CD14-positive monocyte (primary cell): ENCODE measurements at regions not wholly inside any gene's neighbourhood (a gene's known extent, or its start where the extent isn't known, plus 50 kb on each side); places are given as distances from the start of the nearest gene placed in this dataset.

Experiments
- DNase-seq, 3 donors: peaks; one replicate each; pipeline ENCODE4 v3.0.0-alpha.2; 2011 to 2022
- H2AFZ ChIP-seq: 2 replicates; pipeline ENCODE4 v1.6.0; 2012; ENCODE audit warnings: mild to moderate bottlenecking, low read depth, low read length, inconsistent platforms; ENCODE audit not compliant: insufficient read depth, poor library complexity, severe bottlenecking
- H3K27ac ChIP-seq, 2 donors: 1 replicate in 1 of 2; 2 replicates in 1 of 2; pipeline ENCODE4 v1.5.1; 2012 to 2013; ENCODE audit warnings: low read length in 2 of 2, control low read depth in 1 of 2, inconsistent platforms in 1 of 2, low read depth in 1 of 2, mild to moderate bottlenecking in 1 of 2
- H3K27me3 ChIP-seq, 2 donors: one replicate each; pipeline versions ENCODE4 v1.6.0 to v1.6.1; 2011 to 2013; ENCODE audit warnings: low read length in 2 of 2; ENCODE audit not compliant: control insufficient read depth in 2 of 2, insufficient read depth in 2 of 2
- H3K36me3 ChIP-seq, 2 donors: replicated peaks in 1 of 2; 1 replicate in 1 of 2; 2 replicates in 1 of 2; pipeline versions ENCODE4 v1.5.1 to v1.6.1; 2012 to 2013; ENCODE audit warnings: low read length in 2 of 2, control low read depth in 1 of 2, inconsistent platforms in 1 of 2, mild to moderate bottlenecking in 1 of 2; ENCODE audit not compliant: insufficient read depth in 2 of 2, control insufficient read depth in 1 of 2
- H3K4me1 ChIP-seq, 2 donors: 1 replicate in 1 of 2; 2 replicates in 1 of 2; pipeline versions ENCODE4 v1.5.1 to v1.6.1; 2012 to 2013; ENCODE audit warnings: low read length in 2 of 2, control low read depth in 1 of 2, inconsistent platforms in 1 of 2, mild to moderate bottlenecking in 1 of 2, moderate library complexity in 1 of 2; ENCODE audit not compliant: insufficient read depth in 2 of 2, control insufficient read depth in 1 of 2
- H3K4me2 ChIP-seq: replicated peaks from 2 replicates; pipeline ENCODE3; 2012; ENCODE audit warnings: low read length, moderate library complexity, mild to moderate bottlenecking; ENCODE audit not compliant: poor library complexity, severe bottlenecking; ENCODE audit errors: extremely low read depth
- H3K4me3 ChIP-seq, 3 experiments: fragments of 200-600 bp in 1 of 3; sonication (generic) in 1 of 3; replicated peaks in 1 of 3; 1 replicate in 2 of 3; 2 replicates in 1 of 3; pipeline ENCODE4 v1.5.1; 2011 to 2013; ENCODE audit warnings: low read length in 3 of 3, mild to moderate bottlenecking in 3 of 3, control low read depth in 2 of 3, low read depth in 2 of 3, inconsistent platforms in 1 of 3, moderate library complexity in 1 of 3
- H3K79me2 ChIP-seq: 2 replicates; pipeline ENCODE4 v1.6.0; 2012; ENCODE audit warnings: mild to moderate bottlenecking, control low read depth, inconsistent platforms, low read length, moderate library complexity; ENCODE audit not compliant: insufficient read depth
- H3K9ac ChIP-seq: 2 replicates; pipeline ENCODE4 v1.6.0; 2017; ENCODE audit warnings: low read length, mild to moderate bottlenecking; ENCODE audit not compliant: insufficient read depth, poor library complexity, severe bottlenecking
- H3K9me3 ChIP-seq, 2 donors: replicated peaks in 1 of 2; 1 replicate in 1 of 2; 2 replicates in 1 of 2; pipeline versions ENCODE4 v1.5.1 to v1.6.1; 2012 to 2013; ENCODE audit warnings: low read length in 2 of 2, control low read depth in 1 of 2; ENCODE audit not compliant: control insufficient read depth in 1 of 2, insufficient read depth in 1 of 2
- H4K20me1 ChIP-seq: 2 replicates; pipeline ENCODE4 v1.6.0; 2012; ENCODE audit warnings: mild to moderate bottlenecking, low read length, control low read depth, moderate library complexity; ENCODE audit not compliant: insufficient read depth
- H3K27ac Mint-ChIP-seq, 7 donors: one replicate each; pipeline ENCODE4 v1.8.0; 2020; ENCODE audit warnings: mild to moderate bottlenecking in 7 of 7, mixed read lengths in 7 of 7, moderate library complexity in 6 of 7, inconsistent platforms in 2 of 7
- H3K27me3 Mint-ChIP-seq, 3 donors: one replicate each; pipeline ENCODE4 v1.8.0; 2021 to 2022; ENCODE audit warnings: low read depth in 3 of 3, mild to moderate bottlenecking in 3 of 3, mixed read lengths in 3 of 3, moderate library complexity in 3 of 3, inconsistent platforms in 1 of 3
- H3K36me3 Mint-ChIP-seq, 2 donors: one replicate each; pipeline ENCODE4 v1.8.0; 2020; ENCODE audit warnings: mixed read lengths in 2 of 2, inconsistent platforms in 1 of 2, mild to moderate bottlenecking in 1 of 2
- H3K4me1 Mint-ChIP-seq: one replicate; pipeline ENCODE4 v1.8.0; 2020; ENCODE audit warnings: mild to moderate bottlenecking, mixed read lengths
- H3K4me3 Mint-ChIP-seq, 2 donors: one replicate each; pipeline ENCODE4 v1.8.0; 2020; ENCODE audit warnings: mild to moderate bottlenecking in 2 of 2, mixed read lengths in 2 of 2, moderate library complexity in 1 of 2
- H3K9me3 Mint-ChIP-seq, 7 donors: one replicate each; pipeline ENCODE4 v1.8.0; 2020 to 2022; ENCODE audit warnings: mixed read lengths in 7 of 7, mild to moderate bottlenecking in 6 of 7, moderate library complexity in 6 of 7, inconsistent platforms in 2 of 7
- CTCF ChIP-seq: fragments of 200-600 bp; IDR thresholded peaks from one replicate; pipeline ENCODE4 v1.8.0; 2022; ENCODE audit warnings: antibody characterized with exemption, mild to moderate bottlenecking
- whole genome bisulfite sequencing: methylation state at CpG from one replicate; pipeline ENCODE4 v1.1.5; 2013; ENCODE audit warnings: missing lambda C conversion rate; ENCODE audit not compliant: insufficient coverage; 5-methylcytosine and 5-hydroxymethylcytosine counted together
- intact Hi-C, 2 donors: fragments of 100-400 bp; cut with micrococcal nuclease; formaldehyde crosslinking; loops; one replicate each; pipeline versions ENCODE4 v1.15.0 to v1.15.1; 2023

GRCh38 chr5:104400941-104401340 is 838.4 kb upstream of the NUDT12 start:
- no peak for TF ChIP-seq CTCF
- peaks cover 0 to 3% of the 10 kb centered on the region in 2 donors for H3K9me3 ChIP-seq
- intact Hi-C loops, result no loop called here
- no peak overlapping the region for H3K4me2 ChIP-seq
- H3K4me3 Mint-ChIP-seq, result no peak overlapping the region
- H3K27ac ChIP-seq, result no peak overlapping the region
- no peaks in the 10 kb centered on the region for H3K36me3 Mint-ChIP-seq
- WGBS, result 89% methylated on average over 3 of the region's 3 CpGs
- peaks cover 0 to 7% (median 2%) of the 10 kb centered on the region in 7 donors for H3K9me3 Mint-ChIP-seq
- no peaks in the 10 kb centered on the region for H3K27me3 ChIP-seq
- H3K27ac Mint-ChIP-seq, result no peak overlapping the region
- no peaks in the 10 kb centered on the region for H4K20me1 ChIP-seq
- DNase-seq, result no peak
- H3K79me2 ChIP-seq, result no peaks in the 10 kb centered on the region
- no peak overlapping the region for H2AFZ ChIP-seq
- H3K27me3 Mint-ChIP-seq, result peaks cover 0 to 2% (median 2%) of the 10 kb centered on the region in 3 donors
- H3K36me3 ChIP-seq, result no peaks in the 10 kb centered on the region
- no peaks in the 10 kb centered on the region for H3K4me1 ChIP-seq
- H3K9ac ChIP-seq, result no peak overlapping the region
- H3K4me1 Mint-ChIP-seq, result no peaks in the 10 kb centered on the region
- no peak overlapping the region for H3K4me3 ChIP-seq

GRCh38 chr5:104385906-104386305 is 823.3 kb upstream of the NUDT12 start:
- H3K27ac Mint-ChIP-seq, result no peak overlapping the region
- intact Hi-C loops, result no loop called here

More at GRCh38 chr5:104385906-104386305, 823.3 kb upstream of the NUDT12 start:
- H3K27me3 Mint-ChIP-seq, result no peaks in the 10 kb centered on the region
- no peaks in the 10 kb centered on the region for H3K36me3 Mint-ChIP-seq
- TF ChIP-seq CTCF, result no peak
- Histone ChIP-seq H2AFZ (no peak overlapping the region), H3K9ac (no peak overlapping the region), H3K4me2 (no peak overlapping the region), H3K4me3 (no peak overlapping the region), H3K4me1 (no peaks in the 10 kb centered on the region), H3K9me3 (no peaks in the 10 kb centered on the region), H3K27ac (no peak overlapping the region), H3K79me2 (no peaks in the 10 kb centered on the region), H4K20me1 (no peaks in the 10 kb centered on the region), H3K27me3 (no peaks in the 10 kb centered on the region), H3K36me3 (no peaks in the 10 kb centered on the region)
- peaks cover 0 to 8% (median 2%) of the 10 kb centered on the region in 7 donors for H3K9me3 Mint-ChIP-seq
- DNase-seq, result no peak
- H3K4me3 Mint-ChIP-seq, result no peak overlapping the region
- H3K4me1 Mint-ChIP-seq, result no peaks in the 10 kb centered on the region
- 63% methylated on average over 2 of the region's 3 CpGs for WGBS
